ENCODE measurements at regions not wholly inside any gene's neighbourhood (a gene's known extent, or its start where the extent isn't known, plus 50 kb on each side); places are given as distances from the start of the nearest gene placed in this dataset.

GRCh38 chr17:77597418-77598240 is 360.9 kb upstream of the TNRC6C start:
- TF ChIP-seq CTCF (IDR thresholded peaks at IDR 0.05) (no peak), POLR2A (IDR thresholded peaks at IDR 0.05) (no peak)
